ENCODE measurements at regions not wholly inside any gene's neighbourhood (a gene's known extent, or its start where the extent isn't known, plus 50 kb on each side); places are given as distances from the start of the nearest gene placed in this dataset.

- H3K4me3 ChIP-seq (ENCODE audit: low read depth, low read length), result no peak overlapping the region
- TF ChIP-seq POLR2A (IDR thresholded peaks at IDR 0.05; ENCODE audit: extremely low read depth, insufficient read length) (no peak), CTCF (IDR thresholded peaks at IDR 0.05; ENCODE audit: low read depth, low read length) (no peak), MAX (IDR thresholded peaks at IDR 0.05; ENCODE audit: low read depth, low read length) (no peak), MYC (IDR thresholded peaks at IDR 0.05; ENCODE audit: low read depth, low read length) (no peak)
- no peak for DNase-seq (ENCODE audit: low read depth)
Observed at GRCh38 chr17:14409292-14409691, 108.4 kb downstream of the HS3ST3B1 start.

DNA sequence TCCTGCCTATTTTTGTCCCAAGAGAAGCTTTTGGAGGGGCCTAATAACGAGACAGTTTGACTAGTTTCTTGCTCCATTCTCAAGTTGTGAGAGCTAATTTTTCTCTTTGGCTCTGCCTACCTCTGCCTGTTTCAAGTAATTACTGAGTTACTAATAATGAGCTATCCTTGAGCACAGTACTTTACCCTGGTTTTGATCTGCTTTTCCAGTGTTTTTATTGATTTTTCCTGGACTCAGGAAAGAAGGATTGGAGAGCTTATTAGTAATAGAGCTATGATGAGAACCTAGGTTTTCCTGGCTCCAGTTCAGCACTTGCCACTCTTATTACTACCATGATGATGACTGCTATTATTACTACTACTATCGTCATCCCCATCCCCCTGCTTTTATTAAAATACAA is 106.7 kb downstream of the HS3ST3B1 start:
- no peak overlapping the region for H3K4me3 ChIP-seq (ENCODE audit: low read depth, low read length)
- no peak for TF ChIP-seq CTCF (IDR thresholded peaks at IDR 0.05; ENCODE audit: low read depth, low read length)
- no peak for TF ChIP-seq POLR2A (IDR thresholded peaks at IDR 0.05; ENCODE audit: extremely low read depth, insufficient read length)
- no peak for TF ChIP-seq MAX (IDR thresholded peaks at IDR 0.05; ENCODE audit: low read depth, low read length)
- no peak for TF ChIP-seq MYC (IDR thresholded peaks at IDR 0.05; ENCODE audit: low read depth, low read length)
- no peak for DNase-seq (ENCODE audit: low read depth)

- no peak overlapping the region for H3K4me3 ChIP-seq (ENCODE audit: low read depth, low read length)
- no peak for TF ChIP-seq MAX (IDR thresholded peaks at IDR 0.05; ENCODE audit: low read depth, low read length)
- TF ChIP-seq CTCF (IDR thresholded peaks at IDR 0.05; ENCODE audit: low read depth, low read length), result no peak
- TF ChIP-seq POLR2A (IDR thresholded peaks at IDR 0.05; ENCODE audit: extremely low read depth, insufficient read length), result no peak
- TF ChIP-seq MYC (IDR thresholded peaks at IDR 0.05; ENCODE audit: low read depth, low read length), result no peak
- DNase-seq (ENCODE audit: low read depth), result no peak
Observed at GRCh38 chr17:14405189-14405588, 104.3 kb downstream of the HS3ST3B1 start.

Measured in NB4 (cell line).